Osteoblast (primary cell): ENCODE measurements at regions not wholly inside any gene's neighbourhood (a gene's known extent, or its start where the extent isn't known, plus 50 kb on each side); places are given as distances from the start of the nearest gene placed in this dataset.

Source experiments
- DNase-seq: peaks from one replicate; pipeline ENCODE4 v3.0.0; 2011; ENCODE audit warnings: low spot score, mixed read lengths; ENCODE audit not compliant: insufficient read length; ENCODE audit errors: missing footprints
- H2AFZ ChIP-seq: 2 replicates; pipeline ENCODE4 v1.6.0; 2011; ENCODE audit warnings: mild to moderate bottlenecking, low read length
- H3K27ac ChIP-seq: 2 replicates; pipeline ENCODE4 v1.5.1; 2011; ENCODE audit warnings: mild to moderate bottlenecking, low read depth, low read length, moderate library complexity
- H3K27me3 ChIP-seq: 2 replicates; pipeline ENCODE4 v1.6.0; 2012; ENCODE audit warnings: mild to moderate bottlenecking, control low read depth, inconsistent platforms, low read length, moderate library complexity; ENCODE audit not compliant: insufficient read depth
- H3K36me3 ChIP-seq: 2 replicates; pipeline ENCODE4 v1.5.1; 2011; ENCODE audit warnings: mild to moderate bottlenecking, low read length, control low read depth, moderate library complexity; ENCODE audit not compliant: insufficient read depth
- H3K4me1 ChIP-seq: 2 replicates; pipeline ENCODE4 v1.5.1; 2011; ENCODE audit warnings: mild to moderate bottlenecking, low read length, control low read depth, moderate library complexity; ENCODE audit not compliant: insufficient read depth
- H3K4me2 ChIP-seq: 2 replicates; pipeline ENCODE4 v1.6.0; 2011; ENCODE audit warnings: mild to moderate bottlenecking, low read length; ENCODE audit not compliant: insufficient read depth
- H3K4me3 ChIP-seq: fragments of 200-600 bp; sonication (generic); 3 replicates; pipeline ENCODE4 v1.5.1; 2012; ENCODE audit warnings: mild to moderate bottlenecking, low read length, inconsistent platforms; ENCODE audit not compliant: insufficient read depth
- H3K79me2 ChIP-seq: 2 replicates; pipeline ENCODE4 v1.6.0; 2012; ENCODE audit warnings: mild to moderate bottlenecking, low read length, control low read depth, inconsistent platforms; ENCODE audit not compliant: insufficient read depth
- H3K9me3 ChIP-seq: 2 replicates; pipeline ENCODE4 v1.5.1; 2011; ENCODE audit warnings: low read depth, low read length, control low read depth
- H4K20me1 ChIP-seq: 2 replicates; pipeline ENCODE4 v1.6.0; 2012; ENCODE audit warnings: mild to moderate bottlenecking, low read length, control low read depth; ENCODE audit not compliant: insufficient read depth
- TF ChIP-seq, protein P1 (sequence below): IDR thresholded peaks from 2 replicates; pipeline ENCODE4 v1.5.1; 2011; ENCODE audit warnings: mild to moderate bottlenecking, low read depth, low read length, moderate library complexity; ENCODE audit errors: extremely low read depth

DNA sequence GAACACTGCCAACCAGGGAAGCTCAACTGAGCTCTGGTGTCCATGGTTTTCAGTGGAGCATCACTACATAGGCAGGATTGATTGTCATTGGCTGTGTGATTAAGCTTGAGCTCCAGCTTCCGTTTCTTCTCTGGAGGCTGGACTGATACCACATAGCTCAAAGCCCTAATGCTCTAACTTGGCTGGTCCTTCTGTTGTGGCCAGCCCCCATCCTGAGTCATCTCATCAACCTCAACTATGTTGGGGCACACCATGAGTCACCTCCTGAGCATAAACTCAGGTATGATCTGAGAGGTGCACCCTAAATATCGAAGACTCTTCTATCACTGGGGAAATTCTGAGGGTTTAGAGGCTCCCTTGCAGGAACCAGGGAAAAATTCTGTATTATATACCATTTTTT is 114.5 kb upstream of the INHBA start:
- no peaks in the 10 kb centered on the region for H3K27me3 ChIP-seq
- H3K27ac ChIP-seq: no peak overlapping the region
- H3K79me2 ChIP-seq: no peaks in the 10 kb centered on the region
- H3K9me3 ChIP-seq: no peaks in the 10 kb centered on the region
- no peak overlapping the region for H3K4me3 ChIP-seq
- H3K4me2 ChIP-seq: peak overlapping the region; percentile 30
- no peaks in the 10 kb centered on the region for H3K36me3 ChIP-seq
- peaks cover 9% of the 10 kb centered on the region for H3K4me1 ChIP-seq
- peak overlapping the region; percentile 81 for H2AFZ ChIP-seq
- no peaks in the 10 kb centered on the region for H4K20me1 ChIP-seq
- TF ChIP-seq, protein P1, sequence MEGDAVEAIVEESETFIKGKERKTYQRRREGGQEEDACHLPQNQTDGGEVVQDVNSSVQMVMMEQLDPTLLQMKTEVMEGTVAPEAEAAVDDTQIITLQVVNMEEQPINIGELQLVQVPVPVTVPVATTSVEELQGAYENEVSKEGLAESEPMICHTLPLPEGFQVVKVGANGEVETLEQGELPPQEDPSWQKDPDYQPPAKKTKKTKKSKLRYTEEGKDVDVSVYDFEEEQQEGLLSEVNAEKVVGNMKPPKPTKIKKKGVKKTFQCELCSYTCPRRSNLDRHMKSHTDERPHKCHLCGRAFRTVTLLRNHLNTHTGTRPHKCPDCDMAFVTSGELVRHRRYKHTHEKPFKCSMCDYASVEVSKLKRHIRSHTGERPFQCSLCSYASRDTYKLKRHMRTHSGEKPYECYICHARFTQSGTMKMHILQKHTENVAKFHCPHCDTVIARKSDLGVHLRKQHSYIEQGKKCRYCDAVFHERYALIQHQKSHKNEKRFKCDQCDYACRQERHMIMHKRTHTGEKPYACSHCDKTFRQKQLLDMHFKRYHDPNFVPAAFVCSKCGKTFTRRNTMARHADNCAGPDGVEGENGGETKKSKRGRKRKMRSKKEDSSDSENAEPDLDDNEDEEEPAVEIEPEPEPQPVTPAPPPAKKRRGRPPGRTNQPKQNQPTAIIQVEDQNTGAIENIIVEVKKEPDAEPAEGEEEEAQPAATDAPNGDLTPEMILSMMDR: no peak
- peak; percentile 45 for DNase-seq

DNA sequence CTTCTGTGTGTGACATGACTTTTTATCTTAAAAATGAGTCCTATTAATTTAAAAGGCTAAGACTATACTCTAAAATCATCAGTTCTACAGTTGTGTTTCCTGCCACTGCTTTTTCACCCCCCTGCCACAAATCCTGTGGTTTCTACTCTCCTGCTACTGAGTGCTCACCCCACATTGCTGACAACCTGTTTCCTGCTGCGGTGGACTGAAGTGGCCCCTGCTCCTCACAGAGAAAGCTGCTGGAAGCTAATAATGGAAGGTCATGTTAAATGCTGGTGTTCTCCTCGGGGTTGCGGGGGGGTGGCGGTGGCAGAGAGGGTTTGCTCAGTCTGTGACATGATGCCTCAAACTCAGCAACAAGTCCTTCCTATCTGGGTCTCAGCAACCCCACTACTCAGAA is 113.2 kb upstream of the INHBA start:
- TF ChIP-seq, protein P1: no peak
- H3K79me2 ChIP-seq: no peaks in the 10 kb centered on the region
- H3K4me1 ChIP-seq: peaks cover 3% of the 10 kb centered on the region
- H3K9me3 ChIP-seq: no peaks in the 10 kb centered on the region
- no peak overlapping the region for H3K27ac ChIP-seq
- H3K4me3 ChIP-seq: no peak overlapping the region
- H3K4me2 ChIP-seq: no peak overlapping the region
- H3K27me3 ChIP-seq: no peaks in the 10 kb centered on the region
- DNase-seq: no peak
- H3K36me3 ChIP-seq: no peaks in the 10 kb centered on the region
- H4K20me1 ChIP-seq: no peaks in the 10 kb centered on the region
- H2AFZ ChIP-seq: peak overlapping the region; percentile 4

GRCh38 chr7:41814888-41815287 is 112.0 kb upstream of the INHBA start:
- Histone ChIP-seq H4K20me1 (no peaks in the 10 kb centered on the region), H3K9me3 (no peaks in the 10 kb centered on the region), H3K4me1 (peaks cover 3% of the 10 kb centered on the region), H3K79me2 (no peaks in the 10 kb centered on the region), H3K4me2 (no peak overlapping the region), H3K4me3 (no peak overlapping the region), H3K36me3 (no peaks in the 10 kb centered on the region), H3K27me3 (no peaks in the 10 kb centered on the region), H3K27ac (no peak overlapping the region), H2AFZ (no peak overlapping the region)
- TF ChIP-seq, protein P1: no peak
- DNase-seq: no peak

GRCh38 chr7:41813286-41813685 is 110.4 kb upstream of the INHBA start:
- TF ChIP-seq, protein P1: no peak
- no peak for DNase-seq
- Histone ChIP-seq H4K20me1 (no peaks in the 10 kb centered on the region), H3K27me3 (no peaks in the 10 kb centered on the region), H3K4me2 (no peak overlapping the region), H3K4me1 (peaks cover 7% of the 10 kb centered on the region), H2AFZ (no peak overlapping the region), H3K9me3 (no peaks in the 10 kb centered on the region), H3K27ac (no peak overlapping the region), H3K4me3 (no peak overlapping the region), H3K36me3 (no peaks in the 10 kb centered on the region), H3K79me2 (no peaks in the 10 kb centered on the region)
